ENCODE measurements at regions not wholly inside any gene's neighbourhood (a gene's known extent, or its start where the extent isn't known, plus 50 kb on each side); places are given as distances from the start of the nearest gene placed in this dataset.

- no peak for FAIRE-seq
Observed at GRCh38 chr1:96660051-96660450, 61.5 kb upstream of the PTBP2 start.

DNA sequence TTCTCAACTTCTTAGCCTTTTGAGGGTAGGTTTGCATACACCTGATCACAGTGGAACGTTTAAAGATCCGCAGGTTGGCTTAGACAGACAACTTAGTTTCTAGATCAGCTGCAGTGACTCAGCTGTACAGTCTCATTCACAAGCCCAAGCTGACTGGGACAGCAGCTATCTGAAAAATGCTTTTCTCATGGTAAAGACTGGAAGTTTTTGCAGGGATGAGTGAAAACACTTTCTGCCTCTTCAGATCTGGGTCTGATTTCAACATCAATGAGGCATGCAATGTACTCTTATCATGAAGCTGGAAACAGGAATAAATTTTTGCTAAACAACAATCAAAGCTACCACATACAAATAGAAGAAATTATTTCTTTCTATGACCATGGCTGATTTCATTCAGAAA is 61.1 kb upstream of the PTBP2 start:
- no peak for FAIRE-seq

Measured in endometrium (tissue), 2 donors.